ENCODE measurements at regions not wholly inside any gene's neighbourhood (a gene's known extent, or its start where the extent isn't known, plus 50 kb on each side); places are given as distances from the start of the nearest gene placed in this dataset.
"Not testable (repeated sequence)": the region's sequence is repeated elsewhere in the genome, so short reads cannot be mapped to it uniquely, and the experiment has no call there.

DNA sequence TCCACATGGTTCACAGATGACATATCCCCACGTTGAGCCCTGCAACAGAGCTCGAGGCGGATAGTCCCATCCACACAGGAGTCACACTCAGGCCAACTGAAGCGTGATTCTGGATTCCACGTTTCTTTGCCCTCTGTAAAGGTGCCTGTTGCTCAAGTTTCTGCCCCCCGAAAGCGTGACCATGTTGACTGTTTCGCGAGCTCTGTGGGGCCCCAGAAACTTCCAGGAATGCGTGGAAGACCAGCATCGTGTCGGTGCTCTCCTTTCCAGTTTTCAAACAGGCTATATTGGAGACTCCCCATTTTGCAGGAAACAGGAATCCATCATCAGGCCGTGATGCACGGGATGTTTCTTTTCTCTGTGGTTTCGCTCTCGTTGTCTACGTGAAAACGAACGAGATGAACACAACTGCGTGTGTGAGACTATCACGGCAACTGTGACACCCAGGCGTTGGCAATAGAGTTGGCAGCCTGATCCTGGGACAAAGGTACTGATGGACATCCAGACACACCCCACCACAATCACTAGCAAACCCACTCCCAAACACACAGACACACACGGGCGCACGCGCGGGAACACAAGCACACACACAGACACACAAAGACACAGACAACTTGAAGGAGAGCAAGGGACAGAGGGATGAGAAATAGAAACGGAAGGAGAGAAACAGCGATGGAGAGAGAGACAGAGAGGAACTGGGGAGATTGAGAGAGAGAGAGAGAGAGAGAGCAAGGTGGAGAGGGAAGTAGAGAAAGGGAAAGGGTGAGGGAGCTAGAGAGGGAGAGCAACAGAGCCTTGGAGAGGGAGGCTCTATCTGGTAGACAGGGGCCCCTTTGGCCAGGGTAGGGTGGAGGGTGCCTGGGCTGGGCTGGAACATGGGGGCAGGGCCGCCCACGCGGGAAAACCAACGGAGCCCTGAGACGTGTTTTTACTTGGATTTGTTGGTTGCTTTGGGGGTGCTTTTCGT is 1609.3 kb downstream of the SPATA31A7 start:
- H3K4me1 ChIP-seq (replicated peaks in 1 of 2): peaks cover 0 to 11% of the 10 kb centered on the region in 2 donors
- peak overlapping the region in 4 of 5 donors; percentile 15 to 56 (median 42) for H3K4me3 ChIP-seq
- in situ Hi-C loops (cut with MboI; ENCODE audit: low pct_unique_long_range_greater_than_20kb in 2 of 9, low sequenced_read_pairs in 9 of 9, unreplicated experiment in 9 of 9); ATAC-seq (replicated peaks in 6 of 8): not testable (repeated sequence)
- peak overlapping the region in 1 of 2 donors; percentile 70 for H3K27ac ChIP-seq
- WGBS, 10 experiments: 9 to 36% (median 23%) methylated on average over 26 to 35 of the region's 35 CpGs

DNA sequence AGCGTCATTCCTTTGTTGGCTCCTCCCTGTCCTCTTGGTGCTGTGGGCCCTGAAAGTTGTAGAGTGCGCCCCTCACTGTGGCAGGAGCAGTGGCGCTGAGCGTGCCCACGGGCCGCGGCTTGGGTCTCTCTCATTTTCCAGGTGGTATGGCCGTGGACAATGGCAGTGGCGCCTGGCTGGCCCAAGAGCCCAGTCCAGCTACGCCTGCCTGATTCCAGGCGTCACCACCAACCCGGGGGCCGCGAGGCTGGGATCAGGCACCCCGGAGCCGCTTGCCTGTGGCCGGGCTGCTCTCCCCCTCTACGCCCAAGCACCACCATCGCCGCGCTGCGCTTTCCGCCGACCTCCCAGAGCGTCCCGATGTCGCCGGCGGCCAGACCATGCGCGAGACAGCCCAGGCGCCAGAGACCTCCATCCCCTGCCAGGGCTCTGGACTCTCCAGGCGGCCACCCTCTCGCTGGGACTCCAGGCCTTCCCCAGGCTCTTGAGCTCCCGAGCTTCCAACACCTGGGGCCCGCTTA is 1610.1 kb downstream of the SPATA31A7 start:
- H3K4me1 ChIP-seq (replicated peaks in 1 of 2): peaks cover 0 to 11% of the 10 kb centered on the region in 2 donors
- 0 to 40% (median 20%) methylated on average over 1 to 9 of the region's 36 CpGs; no CpG with 5 or more reads in 5 of the 10 experiments for WGBS, 10 experiments
- ATAC-seq (replicated peaks in 6 of 8); in situ Hi-C loops (cut with MboI; ENCODE audit: low pct_unique_long_range_greater_than_20kb in 2 of 9, low sequenced_read_pairs in 9 of 9, unreplicated experiment in 9 of 9): not testable (repeated sequence)
- H3K4me3 ChIP-seq: peak overlapping the region in 4 of 5 donors; percentile 15 to 56 (median 42)
- peak overlapping the region in 1 of 2 donors; percentile 70 for H3K27ac ChIP-seq

DNA sequence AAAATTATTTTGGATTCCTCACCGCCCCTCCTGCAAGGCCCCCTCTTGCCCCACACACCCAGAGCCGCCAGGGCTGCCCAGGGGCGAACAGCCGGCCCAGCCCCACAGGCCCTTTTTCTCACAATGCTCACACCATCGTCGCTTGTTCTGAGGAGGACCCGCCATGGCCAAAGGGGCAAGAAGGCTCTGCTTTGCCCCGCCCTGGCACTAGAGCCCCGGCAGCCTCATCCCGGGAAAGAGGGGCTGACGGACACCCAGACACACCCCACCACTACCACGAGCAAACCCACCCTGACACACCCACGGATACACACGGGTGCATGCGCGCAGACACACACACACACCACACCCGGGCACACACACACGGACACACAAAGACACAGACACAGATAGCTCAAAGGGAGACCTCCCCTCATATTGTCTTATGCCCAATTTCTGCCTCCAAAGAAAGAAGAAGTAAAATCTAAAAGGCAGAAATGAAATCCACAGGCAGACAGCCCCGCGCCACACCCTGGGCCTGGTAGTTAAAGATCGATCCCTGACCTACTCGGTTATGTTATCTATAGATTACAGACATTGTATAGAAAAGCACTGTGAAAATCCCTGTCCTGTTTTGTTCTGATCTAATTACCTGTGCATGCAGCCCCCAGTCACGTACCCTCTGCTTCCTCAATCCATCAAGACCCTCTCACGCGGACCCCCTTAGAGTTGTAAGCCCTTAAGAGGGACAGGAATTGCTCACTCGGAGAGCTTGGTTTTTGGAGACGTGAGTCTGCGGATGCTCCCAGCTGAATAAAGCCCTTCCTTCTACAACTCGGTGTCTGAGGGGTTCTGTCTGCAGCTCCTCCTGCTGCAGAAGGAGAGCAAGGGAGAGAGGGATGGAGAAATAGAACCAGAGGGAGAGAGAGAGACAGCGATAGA is 1610.9 kb downstream of the SPATA31A7 start:
- in situ Hi-C loops (cut with MboI; ENCODE audit: low pct_unique_long_range_greater_than_20kb in 2 of 9, low sequenced_read_pairs in 9 of 9, unreplicated experiment in 9 of 9); ATAC-seq (replicated peaks in 6 of 8): not testable (repeated sequence)
- Histone ChIP-seq H3K4me1 (replicated peaks in 1 of 2) (peaks cover 0 to 11% of the 10 kb centered on the region in 2 donors), H3K4me3 (peak overlapping the region in 3 of 5 donors; percentile 38 to 56 (median 47)), H3K27ac (peak overlapping the region in 1 of 2 donors; percentile 70)
- WGBS, 10 experiments: 17 to 58% (median 37%) methylated on average over 12 to 26 of the region's 30 CpGs

GRCh38 chr9:62801372-62801811 is 1611.6 kb downstream of the SPATA31A7 start:
- in situ Hi-C loops (cut with MboI; ENCODE audit: low pct_unique_long_range_greater_than_20kb in 2 of 9, low sequenced_read_pairs in 9 of 9, unreplicated experiment in 9 of 9): not testable (repeated sequence)
- peaks cover 0 to 11% of the 10 kb centered on the region in 2 donors for H3K4me1 ChIP-seq (replicated peaks in 1 of 2)
- WGBS, 10 experiments: 15 to 60% (median 29%) methylated on average over 2 to 13 of the region's 15 CpGs; no CpG with 5 or more reads in 2 of the 10 experiments
- ATAC-seq (replicated peaks in 6 of 8): peak in 2 of 8 experiments; percentile 19 to 24
- peak overlapping the region in 3 of 5 donors; percentile 38 to 56 (median 47) for H3K4me3 ChIP-seq
- H3K27ac ChIP-seq: peak overlapping the region; percentile 37 to 62

GRCh38 chr9:62801961-62802718 is 1612.3 kb downstream of the SPATA31A7 start:
- peak overlapping the region; percentile 62 to 86 for H3K27ac ChIP-seq
- 1 to 25% (median 14%) methylated on average over 7 to 34 of the region's 63 CpGs; no CpG with 5 or more reads in 3 of the 10 experiments for WGBS, 10 experiments
- in situ Hi-C loops (cut with MboI; ENCODE audit: low pct_unique_long_range_greater_than_20kb in 2 of 9, low sequenced_read_pairs in 9 of 9, unreplicated experiment in 9 of 9): not testable (repeated sequence)
- H3K4me3 ChIP-seq: peak overlapping the region in 4 of 5 donors; percentile 15 to 56 (median 42)
- peaks cover 0 to 11% of the 10 kb centered on the region in 2 donors for H3K4me1 ChIP-seq (replicated peaks in 1 of 2)
- peak; percentile 95 to 100 (median 98) for ATAC-seq (replicated peaks in 6 of 8)

GRCh38 chr9:62802719-62803079 is 1612.9 kb downstream of the SPATA31A7 start:
- Histone ChIP-seq H3K4me1 (replicated peaks in 1 of 2) (peaks cover 0 to 11% of the 10 kb centered on the region in 2 donors), H3K4me3 (peak overlapping the region in 3 of 5 donors; percentile 38 to 56 (median 47)), H3K27ac (peak overlapping the region; percentile 62 to 86)
- 0 to 32% (median 9%) methylated on average over 3 to 9 of the region's 9 CpGs; no CpG with 5 or more reads in 2 of the 10 experiments for WGBS, 10 experiments
- in situ Hi-C loops (cut with MboI; ENCODE audit: low pct_unique_long_range_greater_than_20kb in 2 of 9, low sequenced_read_pairs in 9 of 9, unreplicated experiment in 9 of 9); ATAC-seq (replicated peaks in 6 of 8): not testable (repeated sequence)

DNA sequence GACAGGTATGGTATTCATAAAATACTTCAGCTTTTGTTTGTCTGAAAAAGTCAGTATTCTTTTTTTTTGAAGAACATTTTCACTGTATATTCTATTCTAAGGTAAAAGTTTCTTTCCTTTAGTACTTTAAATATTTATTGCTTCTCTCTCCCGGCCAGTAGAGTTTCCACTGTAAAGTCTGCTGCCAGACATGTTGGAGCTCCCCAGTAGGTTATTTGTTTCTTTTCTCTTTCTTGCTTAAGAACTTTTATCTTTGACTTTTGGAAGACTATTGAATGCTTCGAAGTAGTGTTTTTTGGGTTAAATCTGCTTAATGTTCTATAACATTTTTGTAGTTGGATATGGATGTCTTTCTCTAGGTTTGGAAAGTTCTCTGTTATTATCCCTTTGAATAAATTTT is 1613.3 kb downstream of the SPATA31A7 start:
- WGBS, 10 experiments: 11 to 70% (median 40%) methylated on average over 2 of the region's 2 CpGs
- ATAC-seq (replicated peaks in 6 of 8); in situ Hi-C loops (cut with MboI; ENCODE audit: low pct_unique_long_range_greater_than_20kb in 2 of 9, low sequenced_read_pairs in 9 of 9, unreplicated experiment in 9 of 9); H3K27ac ChIP-seq: not testable (repeated sequence)
- Histone ChIP-seq H3K4me1 (replicated peaks in 1 of 2) (peaks cover 0 to 11% of the 10 kb centered on the region in 2 donors), H3K4me3 (peak overlapping the region in 3 of 5 donors; percentile 2 to 11 (median 4))

GRCh38 chr9:62804314-62804713 is 1614.5 kb downstream of the SPATA31A7 start:
- H3K4me1 ChIP-seq (replicated peaks in 1 of 2); H3K27ac ChIP-seq; ATAC-seq (replicated peaks in 6 of 8); H3K4me3 ChIP-seq; in situ Hi-C loops (cut with MboI; ENCODE audit: low pct_unique_long_range_greater_than_20kb in 2 of 9, low sequenced_read_pairs in 9 of 9, unreplicated experiment in 9 of 9): not testable (repeated sequence)
- 0 to 45% (median 16%) methylated on average over 1 of the region's 1 CpG for WGBS, 10 experiments

DNA sequence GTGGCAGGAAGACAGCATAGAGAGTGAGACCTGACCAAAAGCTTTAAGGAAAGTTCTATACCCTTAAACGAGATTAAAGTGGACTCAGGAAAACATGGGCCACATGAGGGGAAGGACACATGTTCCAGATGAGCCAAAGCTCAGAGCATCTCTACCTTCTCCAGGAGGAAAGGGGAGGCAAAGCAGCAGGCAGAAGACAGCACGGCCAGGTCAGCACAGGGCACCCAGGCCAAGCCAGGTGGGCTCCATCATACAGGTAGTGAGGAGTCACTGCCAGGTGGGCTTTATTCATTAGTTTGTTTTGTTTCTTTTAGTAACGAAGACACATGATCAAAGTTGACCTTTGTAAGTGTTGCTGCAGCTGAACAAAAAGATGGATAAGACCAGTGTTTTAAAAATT is 1617.6 kb downstream of the SPATA31A7 start:
- H3K4me1 ChIP-seq (replicated peaks in 1 of 2); in situ Hi-C loops (cut with MboI; ENCODE audit: low pct_unique_long_range_greater_than_20kb in 2 of 9, low sequenced_read_pairs in 9 of 9, unreplicated experiment in 9 of 9); H3K4me3 ChIP-seq; ATAC-seq (replicated peaks in 6 of 8); H3K27ac ChIP-seq: not testable (repeated sequence)
- 6 to 100% (median 25%) methylated on average over 1 to 2 of the region's 3 CpGs; no CpG with 5 or more reads in 3 of the 10 experiments for WGBS, 10 experiments

DNA sequence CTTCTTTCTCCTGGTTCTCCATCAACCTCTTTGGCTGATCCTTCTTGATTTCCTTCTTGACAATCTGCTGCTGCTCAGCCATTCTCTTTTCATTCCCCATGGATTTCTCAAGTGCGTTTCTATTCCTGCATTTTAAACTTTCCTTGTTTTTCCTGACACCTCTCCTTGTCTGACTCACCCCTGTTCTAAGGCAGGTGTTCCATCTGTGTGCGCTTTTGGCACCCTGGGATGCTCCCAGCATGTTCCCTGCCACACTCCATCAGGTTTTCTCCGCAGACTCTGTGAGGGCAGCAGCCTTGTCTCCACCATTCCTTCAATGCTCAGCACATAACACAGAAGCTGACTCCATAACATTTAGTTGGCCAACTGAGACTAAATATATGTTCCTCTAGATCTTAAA is 1618.2 kb downstream of the SPATA31A7 start:
- ATAC-seq (replicated peaks in 6 of 8); in situ Hi-C loops (cut with MboI; ENCODE audit: low pct_unique_long_range_greater_than_20kb in 2 of 9, low sequenced_read_pairs in 9 of 9, unreplicated experiment in 9 of 9); H3K27ac ChIP-seq; H3K4me1 ChIP-seq (replicated peaks in 1 of 2); H3K4me3 ChIP-seq: not testable (repeated sequence)
- 27 to 86% (median 56%) methylated on average over 1 to 3 of the region's 3 CpGs for WGBS, 10 experiments

- in situ Hi-C loops (cut with MboI; ENCODE audit: low pct_unique_long_range_greater_than_20kb in 2 of 9, low sequenced_read_pairs in 9 of 9, unreplicated experiment in 9 of 9); H3K4me1 ChIP-seq (replicated peaks in 1 of 2); H3K27ac ChIP-seq; H3K4me3 ChIP-seq; ATAC-seq (replicated peaks in 6 of 8): not testable (repeated sequence)
- 14 to 100% (median 100%) methylated on average over 1 to 3 of the region's 6 CpGs; no CpG with 5 or more reads in 5 of the 10 experiments for WGBS, 10 experiments
These were observed 1620.5 kb downstream of the SPATA31A7 start for GRCh38 chr9:62810318-62810717.
